Central memory CD8-positive, alpha-beta T cell (primary cell): ENCODE measurements at regions not wholly inside any gene's neighbourhood (a gene's known extent, or its start where the extent isn't known, plus 50 kb on each side); places are given as distances from the start of the nearest gene placed in this dataset.
"Not testable (repeated sequence)": the region's sequence is repeated elsewhere in the genome, so short reads cannot be mapped to it uniquely, and the experiment has no call there.

Experiments
- ATAC-seq: fragments of 150-1000 bp; cut with Tn5 transposase; replicated peaks from 2 replicates; pipeline ENCODE4 v1.10.0; 2022; ENCODE audit warnings: mild to moderate bottlenecking, moderate FRiP score, moderate number of reproducible peaks; ENCODE audit not compliant: poor library complexity, severe bottlenecking; ENCODE audit errors: extremely low read depth
- DNase-seq, 2 donors: peaks; one replicate each; pipeline ENCODE4 v3.0.0; 2021; ENCODE audit warnings: low spot score in 2 of 2
- H3K27ac Mint-ChIP-seq: one replicate; pipeline ENCODE4 v1.8.0; 2022; ENCODE audit warnings: low read depth, mild to moderate bottlenecking, moderate library complexity, mixed read lengths
- H3K27me3 Mint-ChIP-seq: one replicate; pipeline ENCODE4 v1.8.0; 2022; ENCODE audit warnings: mixed read lengths
- H3K36me3 Mint-ChIP-seq: one replicate; pipeline ENCODE4 v1.8.0; 2022; ENCODE audit warnings: mild to moderate bottlenecking, moderate library complexity, mixed read lengths; ENCODE audit not compliant: insufficient read depth
- H3K4me1 Mint-ChIP-seq: one replicate; pipeline ENCODE4 v1.8.0; 2022; ENCODE audit warnings: mixed read lengths
- H3K4me3 Mint-ChIP-seq: one replicate; pipeline ENCODE4 v1.8.0; 2022; ENCODE audit warnings: mild to moderate bottlenecking, moderate library complexity, mixed read lengths
- H3K9me3 Mint-ChIP-seq: one replicate; pipeline ENCODE4 v1.8.0; 2022; ENCODE audit warnings: mixed read lengths

DNA sequence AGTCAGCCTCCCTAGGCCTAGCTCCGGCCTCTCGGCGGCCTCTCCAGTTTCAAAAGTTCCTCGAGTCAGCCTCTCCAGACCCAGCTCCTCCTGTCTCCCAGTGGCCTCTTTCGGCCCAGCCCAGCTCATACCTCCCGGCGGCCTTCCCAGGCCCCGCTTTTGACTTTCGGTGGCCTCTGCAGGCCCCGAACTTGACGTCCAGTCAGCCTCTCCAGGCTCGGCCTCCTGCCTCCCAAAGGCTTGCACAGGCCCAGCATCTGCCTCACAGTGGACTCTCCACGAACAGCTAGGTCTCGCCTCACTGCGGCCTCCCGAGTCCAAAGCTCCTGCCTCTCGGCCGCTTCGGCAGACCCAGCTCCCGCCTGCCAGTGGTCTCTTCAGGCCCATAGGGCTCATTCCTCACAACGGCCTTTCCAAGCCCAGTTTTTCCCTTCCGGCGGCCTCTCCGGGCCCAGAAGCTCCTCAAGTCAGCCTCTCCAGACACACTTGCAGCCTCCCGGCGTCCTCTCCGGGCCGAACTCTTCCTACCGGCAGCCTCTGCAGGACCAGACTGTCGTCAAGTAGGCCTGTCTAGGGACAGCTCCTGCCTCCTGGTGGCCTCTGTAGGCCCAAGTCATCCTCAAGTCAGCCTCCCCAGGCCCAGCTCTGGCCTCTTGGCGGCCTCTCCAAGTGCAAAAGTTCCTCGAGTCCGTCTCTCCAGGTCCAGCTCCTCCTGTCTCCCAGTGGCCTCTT, 249.9 kb upstream of the ZNF722 start:
- not testable (repeated sequence) for H3K4me1 Mint-ChIP-seq, H3K27me3 Mint-ChIP-seq, H3K36me3 Mint-ChIP-seq, ATAC-seq, H3K27ac Mint-ChIP-seq, H3K4me3 Mint-ChIP-seq, DNase-seq, H3K9me3 Mint-ChIP-seq

DNA sequence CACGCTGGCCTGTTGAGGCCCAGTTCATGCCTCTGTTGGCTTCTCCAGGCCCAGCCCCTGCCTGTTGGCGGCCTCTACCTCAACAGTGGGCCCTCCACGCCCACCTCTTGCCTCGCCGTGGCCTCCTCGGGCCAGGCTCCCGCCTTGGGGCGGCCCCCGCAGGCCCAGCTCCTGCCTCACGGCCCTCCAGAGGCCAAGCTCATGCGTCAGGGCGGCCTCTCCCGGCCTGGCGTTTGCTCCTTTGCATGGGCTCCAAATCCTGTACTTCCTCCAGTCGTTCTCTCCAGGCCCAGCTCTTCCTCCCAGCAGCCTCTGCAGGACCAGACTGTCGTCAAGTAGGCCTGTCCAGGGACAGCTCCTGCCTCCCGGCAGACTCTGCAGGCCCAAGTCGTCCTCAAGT, 246.2 kb upstream of the ZNF722 start:
- ATAC-seq, H3K27ac Mint-ChIP-seq, DNase-seq, H3K4me1 Mint-ChIP-seq, H3K9me3 Mint-ChIP-seq, H3K4me3 Mint-ChIP-seq, H3K27me3 Mint-ChIP-seq, H3K36me3 Mint-ChIP-seq: not testable (repeated sequence)

DNA sequence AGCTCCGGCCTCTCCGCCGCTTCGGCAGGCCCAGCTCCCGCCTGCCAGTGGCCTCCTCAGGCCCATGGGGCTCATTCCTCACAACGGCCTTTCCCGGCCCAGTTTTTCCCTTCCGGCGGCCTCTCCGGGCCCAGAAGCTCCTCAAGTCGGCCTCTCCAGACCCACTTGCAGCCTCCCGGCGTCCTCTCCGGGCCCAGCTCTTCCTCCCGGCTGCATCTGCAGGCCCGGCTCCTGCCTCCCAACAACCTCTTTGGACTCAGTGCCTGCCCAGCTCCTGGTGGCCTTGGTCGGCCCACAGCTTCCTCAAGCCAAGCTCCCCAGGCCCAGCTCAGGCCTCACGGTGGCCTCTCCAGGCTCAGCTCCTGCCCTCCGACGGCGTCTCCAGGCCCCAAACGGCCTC, 245.5 kb upstream of the ZNF722 start:
- not testable (repeated sequence) for H3K4me1 Mint-ChIP-seq, H3K9me3 Mint-ChIP-seq, H3K27me3 Mint-ChIP-seq, H3K36me3 Mint-ChIP-seq, H3K4me3 Mint-ChIP-seq, H3K27ac Mint-ChIP-seq, ATAC-seq, DNase-seq

DNA sequence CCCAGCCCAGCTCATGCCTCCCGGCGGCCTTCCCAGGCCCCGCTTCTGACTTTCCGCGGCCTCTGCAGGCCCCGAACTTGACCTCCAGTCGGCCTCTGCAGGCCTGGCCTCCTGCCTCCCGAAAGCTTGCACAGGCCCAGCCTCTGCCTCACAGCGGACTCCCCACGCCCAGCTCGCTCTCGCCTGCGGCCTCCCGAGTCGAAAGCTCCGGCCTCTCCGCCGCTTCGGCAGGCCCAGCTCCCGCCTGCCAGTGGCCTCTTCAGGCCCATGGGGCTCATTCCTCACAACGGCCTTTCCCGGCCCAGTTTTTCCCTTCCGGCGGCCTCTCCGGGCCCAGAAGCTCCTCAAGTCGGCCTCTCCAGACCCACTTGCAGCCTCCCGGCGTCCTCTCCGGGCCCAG, 238.4 kb upstream of the ZNF722 start:
- ATAC-seq, H3K27me3 Mint-ChIP-seq, H3K9me3 Mint-ChIP-seq, H3K4me1 Mint-ChIP-seq, H3K36me3 Mint-ChIP-seq, H3K4me3 Mint-ChIP-seq, H3K27ac Mint-ChIP-seq, DNase-seq: not testable (repeated sequence)

DNA sequence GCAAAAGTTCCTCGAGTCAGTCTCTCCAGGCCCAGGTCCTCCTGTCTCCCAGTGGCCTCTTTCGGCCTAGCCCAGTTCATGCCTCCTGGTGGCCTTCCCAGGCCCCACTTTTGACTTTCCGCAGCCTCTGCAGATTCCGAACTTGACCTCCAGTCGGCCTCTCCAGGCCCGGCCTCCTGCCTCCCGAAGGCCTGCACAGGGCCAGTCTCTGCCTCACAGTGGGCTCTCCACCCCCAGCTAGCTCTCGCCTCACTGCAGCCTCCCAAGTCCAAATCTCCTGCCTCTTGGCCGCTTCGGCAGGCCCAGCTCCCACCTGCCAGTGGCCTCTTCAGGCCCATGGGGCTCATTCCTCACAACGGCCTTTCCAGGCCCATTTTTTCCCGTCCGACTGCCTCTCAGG, 233.1 kb upstream of the ZNF722 start:
- not testable (repeated sequence) for H3K4me1 Mint-ChIP-seq, H3K27ac Mint-ChIP-seq, DNase-seq, H3K9me3 Mint-ChIP-seq, ATAC-seq, H3K4me3 Mint-ChIP-seq, H3K27me3 Mint-ChIP-seq, H3K36me3 Mint-ChIP-seq

DNA sequence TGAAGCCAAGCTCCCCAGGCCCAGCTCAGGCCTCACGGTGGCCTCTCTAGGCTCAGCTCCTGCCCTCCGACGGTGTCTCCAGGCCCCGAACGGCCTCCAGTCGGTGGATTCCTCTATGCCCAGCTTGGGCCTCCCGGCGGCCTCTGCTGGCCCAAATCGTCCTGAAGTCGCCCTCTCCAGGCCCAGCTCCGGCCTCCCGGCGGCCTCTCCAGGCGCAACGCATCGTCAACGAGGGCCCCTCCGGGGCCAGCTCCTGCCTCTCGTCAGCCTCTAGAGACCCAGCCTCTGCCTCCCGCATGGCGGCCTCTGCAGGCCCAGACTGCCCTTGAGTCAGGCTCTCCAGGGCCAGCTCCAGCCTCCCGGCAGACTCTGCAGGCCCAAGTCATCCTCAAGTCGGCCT, 232.5 kb upstream of the ZNF722 start:
- H3K9me3 Mint-ChIP-seq, DNase-seq, ATAC-seq, H3K4me3 Mint-ChIP-seq, H3K27me3 Mint-ChIP-seq, H3K27ac Mint-ChIP-seq, H3K4me1 Mint-ChIP-seq, H3K36me3 Mint-ChIP-seq: not testable (repeated sequence)

DNA sequence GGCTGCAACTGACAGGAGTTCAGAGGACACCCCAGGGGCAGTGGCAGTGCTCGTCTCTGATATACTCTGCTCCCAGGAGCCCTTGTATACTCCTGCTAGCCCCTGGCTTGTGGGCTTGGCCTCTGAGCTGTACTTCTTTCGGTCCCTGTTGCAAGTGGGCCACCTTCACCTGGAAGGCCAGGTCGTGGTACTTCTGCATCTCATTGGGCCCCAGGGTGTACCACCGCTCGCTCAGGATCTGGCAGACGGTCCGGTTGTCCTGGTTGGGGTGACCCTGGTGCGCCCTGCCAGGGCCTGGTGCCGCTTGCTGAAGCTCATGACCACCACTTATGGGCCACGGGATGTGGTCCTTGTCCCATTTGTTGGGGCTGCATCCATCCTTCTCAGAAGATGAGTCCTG, 228.5 kb upstream of the ZNF722 start:
- H3K9me3 Mint-ChIP-seq, DNase-seq, H3K27me3 Mint-ChIP-seq, H3K4me1 Mint-ChIP-seq, H3K27ac Mint-ChIP-seq, H3K4me3 Mint-ChIP-seq, ATAC-seq, H3K36me3 Mint-ChIP-seq: not testable (repeated sequence)

DNA sequence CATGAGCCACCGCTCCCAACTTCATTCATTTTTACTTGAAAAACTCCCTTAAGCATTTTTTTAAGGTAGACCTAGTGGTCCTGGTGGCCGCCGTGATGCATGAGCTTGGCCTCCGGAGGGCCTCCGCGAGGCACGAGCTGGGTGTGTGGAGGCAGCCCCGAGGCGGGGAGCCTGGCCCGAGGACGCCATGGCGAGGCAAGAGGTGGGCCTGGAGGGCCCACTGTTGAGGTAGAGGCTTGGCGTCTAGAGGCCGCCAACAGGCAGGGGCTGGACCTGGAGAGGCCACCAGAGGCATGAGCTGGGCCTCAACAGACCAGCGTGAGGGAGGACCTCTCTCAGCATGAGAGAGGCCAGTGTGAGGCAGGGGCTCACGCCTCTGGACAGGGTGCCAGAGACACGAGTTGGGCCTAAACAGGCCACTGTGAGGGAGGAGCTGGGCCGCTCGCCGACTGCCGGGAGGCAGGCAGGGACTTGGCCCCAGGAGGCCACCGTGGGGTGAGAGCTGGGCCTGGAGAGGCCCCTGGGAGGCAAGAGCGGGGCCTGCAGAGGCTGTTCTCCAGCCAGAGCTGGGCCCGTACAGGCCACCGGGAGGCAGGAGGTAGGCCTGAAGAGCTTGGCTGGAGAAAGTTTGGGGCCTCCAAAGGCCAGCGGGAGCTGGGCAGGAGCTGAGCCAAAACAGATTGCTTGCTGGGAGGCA, 227.1 kb upstream of the ZNF722 start:
- not testable (repeated sequence) for H3K27ac Mint-ChIP-seq, H3K4me3 Mint-ChIP-seq, H3K27me3 Mint-ChIP-seq, H3K4me1 Mint-ChIP-seq, ATAC-seq, H3K9me3 Mint-ChIP-seq, DNase-seq, H3K36me3 Mint-ChIP-seq

DNA sequence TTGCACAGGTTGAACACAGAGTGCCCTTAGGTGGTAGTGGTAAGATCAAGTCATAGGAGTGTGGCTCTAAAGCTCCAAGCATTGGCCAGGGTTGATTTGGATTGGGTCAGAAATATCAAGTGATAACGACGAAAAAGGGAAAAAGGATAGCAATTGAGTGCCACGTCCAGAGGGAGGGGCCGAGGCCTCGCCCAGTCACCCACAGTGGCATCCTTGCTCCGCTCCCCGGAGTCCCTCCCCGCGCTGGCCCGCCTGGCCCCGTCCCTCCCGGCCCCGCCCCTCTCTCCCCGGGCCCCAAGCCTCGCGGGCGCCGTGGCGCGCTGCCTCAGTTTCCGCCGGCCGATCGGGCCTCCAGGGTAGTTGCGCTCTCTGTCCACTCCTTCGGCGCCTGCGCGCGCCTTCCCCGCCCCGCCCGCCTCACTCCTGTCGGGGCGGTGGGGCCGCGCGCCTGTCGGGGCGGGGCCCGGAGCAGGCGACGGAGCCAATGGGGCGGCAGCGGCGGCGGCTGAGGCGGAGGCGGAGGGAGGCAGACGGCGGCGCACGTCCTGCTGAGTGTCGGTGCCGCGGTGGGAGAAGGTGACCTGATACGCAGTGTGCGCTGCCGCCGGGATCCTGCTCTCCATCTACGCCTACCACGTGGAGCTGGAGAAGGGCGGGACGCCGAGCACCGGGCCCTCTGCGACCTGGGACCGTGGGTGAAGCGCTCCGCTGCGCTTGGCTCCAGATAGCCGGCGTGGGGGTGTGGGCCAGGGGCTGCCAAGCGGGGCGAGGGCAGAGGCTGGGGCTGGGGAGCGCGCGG, 209.1 kb upstream of the ZNF722 start:
- no peaks in the 10 kb centered on the region for H3K4me1 Mint-ChIP-seq
- no peak for DNase-seq

DNA sequence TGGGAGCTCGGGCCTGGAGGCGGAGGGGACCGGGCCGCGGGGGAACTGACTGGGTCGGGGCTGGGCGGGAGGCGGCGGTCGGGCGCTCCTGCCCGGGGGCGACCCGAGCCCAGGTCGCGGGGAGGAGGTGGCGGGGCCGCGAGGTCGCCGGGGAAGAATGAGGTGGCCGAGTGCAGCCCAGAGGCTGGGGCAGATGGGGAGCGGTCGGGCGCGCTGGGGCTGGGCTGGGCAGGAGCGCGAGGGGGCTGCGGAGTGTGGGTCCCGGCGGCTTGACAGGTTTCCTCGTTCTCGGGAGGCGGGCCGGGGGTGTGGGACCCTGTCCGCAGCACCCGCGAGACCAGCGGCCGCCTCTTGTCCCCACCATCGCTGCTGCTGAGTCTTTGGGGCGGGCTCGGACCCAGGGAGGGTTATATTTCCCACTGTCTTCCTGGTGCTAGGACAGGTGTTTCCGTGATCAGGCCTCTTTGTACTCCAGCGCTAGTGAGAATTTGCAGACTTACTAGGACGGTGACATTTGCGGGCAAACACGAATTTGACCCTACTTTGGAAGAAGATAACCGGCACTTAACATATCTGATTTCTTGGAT, 208.4 kb upstream of the ZNF722 start:
- H3K36me3 Mint-ChIP-seq, H3K4me1 Mint-ChIP-seq, ATAC-seq, H3K27ac Mint-ChIP-seq, H3K9me3 Mint-ChIP-seq, H3K27me3 Mint-ChIP-seq, DNase-seq: not testable (repeated sequence)
- H3K4me3 Mint-ChIP-seq, result peak overlapping the region; percentile 56

More for the DNA sequence above, 209.1 kb upstream of the ZNF722 start:
- Mint-ChIP-seq H3K36me3 (no peaks in the 10 kb centered on the region), H3K27me3 (no peaks in the 10 kb centered on the region), H3K9me3 (peaks cover 5% of the 10 kb centered on the region), H3K4me3 (peak overlapping the region; percentile 56), H3K27ac (no peak overlapping the region)
- ATAC-seq, result peak; percentile 41
